ENCODE measurements at regions not wholly inside any gene's neighbourhood (a gene's known extent, or its start where the extent isn't known, plus 50 kb on each side); places are given as distances from the start of the nearest gene placed in this dataset.

GRCh38 chrY:16602146-16602545 lies 1277.9 kb downstream of the CDY2B start:
- intact Hi-C loops (cut with micrococcal nuclease): no loop called here
- no peak for TF ChIP-seq CTCF (IDR thresholded peaks at IDR 0.05)
- Mint-ChIP-seq H3K9me3 (peaks cover 3% of the 10 kb centered on the region), H3K27me3 (no peaks in the 10 kb centered on the region), H3K4me1 (no peaks in the 10 kb centered on the region), H3K27ac (no peak overlapping the region), H3K4me3 (no peak overlapping the region), H3K36me3 (ENCODE audit: low read depth) (no peaks in the 10 kb centered on the region)
- DNase-seq (no peak), ATAC-seq (ENCODE audit: low read depth) (no peak)
- ChIA-PET POLR2A (no interaction called here), CTCF (no interaction called here)

- ChIA-PET CTCF (no interaction called here), POLR2A (no interaction called here)
- no peaks in the 10 kb centered on the region for H3K27me3 Mint-ChIP-seq
- H3K9me3 Mint-ChIP-seq: peaks cover 3% of the 10 kb centered on the region
- no peak overlapping the region for H3K4me3 Mint-ChIP-seq
- intact Hi-C loops (cut with micrococcal nuclease): no loop called here
- no peak overlapping the region for H3K27ac Mint-ChIP-seq
- DNase-seq (no peak), ATAC-seq (ENCODE audit: low read depth) (no peak)
- no peak for TF ChIP-seq CTCF (IDR thresholded peaks at IDR 0.05)
- H3K36me3 Mint-ChIP-seq (ENCODE audit: low read depth): no peaks in the 10 kb centered on the region
- H3K4me1 Mint-ChIP-seq: no peaks in the 10 kb centered on the region
Measured at GRCh38 chrY:16601626-16602025, 1278.4 kb downstream of the CDY2B start.

- intact Hi-C loops (cut with micrococcal nuclease): no loop called here
- no peak overlapping the region for H3K27ac Mint-ChIP-seq
- TF ChIP-seq CTCF (IDR thresholded peaks at IDR 0.05): no peak
- H3K27me3 Mint-ChIP-seq: no peaks in the 10 kb centered on the region
- H3K36me3 Mint-ChIP-seq (ENCODE audit: low read depth): no peaks in the 10 kb centered on the region
- no peaks in the 10 kb centered on the region for H3K4me1 Mint-ChIP-seq
- H3K9me3 Mint-ChIP-seq: no peaks in the 10 kb centered on the region
- CTCF ChIA-PET: no interaction called here
- no peak for DNase-seq
- POLR2A ChIA-PET: no interaction called here
- ATAC-seq (ENCODE audit: low read depth): no peak
- H3K4me3 Mint-ChIP-seq: no peak overlapping the region
Measured at GRCh38 chrY:16572061-16572460, 1308.0 kb downstream of the CDY2B start.

- POLR2A ChIA-PET: no interaction called here
- CTCF ChIA-PET: interaction anchor here (1.6 kb wide), 1 partner anchor 78 kb away, joined by 7 read pairs; no protein-coding TSS in a partner anchor
- Mint-ChIP-seq H3K4me3 (no peak overlapping the region), H3K9me3 (no peaks in the 10 kb centered on the region), H3K27ac (no peak overlapping the region), H3K27me3 (no peaks in the 10 kb centered on the region), H3K36me3 (ENCODE audit: low read depth) (no peaks in the 10 kb centered on the region), H3K4me1 (no peaks in the 10 kb centered on the region)
- DNase-seq: no peak
- intact Hi-C loops (cut with micrococcal nuclease): loop anchor here (1.0 kb wide), 1 partner anchor 78 kb away; no protein-coding TSS in a partner anchor
- no peak for ATAC-seq (ENCODE audit: low read depth)
- no peak for TF ChIP-seq CTCF (IDR thresholded peaks at IDR 0.05)
Measured at GRCh38 chrY:16562491-16562890, 1317.5 kb downstream of the CDY2B start.

- intact Hi-C loops (cut with micrococcal nuclease): no loop called here
- Mint-ChIP-seq H3K36me3 (ENCODE audit: low read depth) (no peaks in the 10 kb centered on the region), H3K4me3 (no peak overlapping the region), H3K9me3 (peaks cover 3% of the 10 kb centered on the region), H3K4me1 (no peaks in the 10 kb centered on the region), H3K27ac (no peak overlapping the region), H3K27me3 (no peaks in the 10 kb centered on the region)
- POLR2A ChIA-PET: no interaction called here
- ATAC-seq (ENCODE audit: low read depth): no peak
- CTCF ChIA-PET: no interaction called here
- no peak for DNase-seq
- no peak for TF ChIP-seq CTCF (IDR thresholded peaks at IDR 0.05)
Measured at GRCh38 chrY:16522021-16522420, 1358.0 kb downstream of the CDY2B start.

Data from activated B cell treated with CpG ODN at 0.5 μM for 24 hours (primary cell).